ENCODE measurements at regions not wholly inside any gene's neighbourhood (a gene's known extent, or its start where the extent isn't known, plus 50 kb on each side); places are given as distances from the start of the nearest gene placed in this dataset.
"Not testable (repeated sequence)": the region's sequence is repeated elsewhere in the genome, so short reads cannot be mapped to it uniquely, and the experiment has no call there.

DNA sequence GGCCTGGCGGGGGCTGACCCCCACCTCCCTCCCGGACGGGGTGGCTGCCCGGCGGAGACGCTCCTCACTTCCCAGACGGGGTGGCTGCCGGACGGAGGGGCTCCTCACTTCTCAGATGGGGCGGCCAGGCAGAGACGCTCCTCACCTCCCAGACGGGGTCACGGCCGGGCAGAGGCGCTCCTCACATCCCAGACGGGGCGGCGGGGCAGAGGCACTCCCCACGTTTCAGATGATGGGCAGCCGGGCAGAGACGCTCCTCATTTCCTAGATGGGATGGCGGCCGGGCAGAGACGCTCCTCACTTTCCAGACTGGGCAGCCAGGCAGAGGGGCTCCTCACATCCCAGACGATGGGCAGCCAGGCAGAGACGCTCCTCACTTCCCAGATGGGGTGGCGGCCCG is 149.3 kb upstream of the CCZ1B start:
- Mint-ChIP-seq H3K9me3 (ENCODE audit: unreplicated experiment) (peaks cover 13% of the 10 kb centered on the region), H3K36me3 (ENCODE audit: low read depth, unreplicated experiment) (peaks cover 15% of the 10 kb centered on the region)
- H3K27ac Mint-ChIP-seq (ENCODE audit: unreplicated experiment); H3K4me1 Mint-ChIP-seq (ENCODE audit: unreplicated experiment); H3K4me3 Mint-ChIP-seq (ENCODE audit: unreplicated experiment); H3K27me3 Mint-ChIP-seq (ENCODE audit: unreplicated experiment); DNase-seq (ENCODE audit: low spot score): not testable (repeated sequence)

DNA sequence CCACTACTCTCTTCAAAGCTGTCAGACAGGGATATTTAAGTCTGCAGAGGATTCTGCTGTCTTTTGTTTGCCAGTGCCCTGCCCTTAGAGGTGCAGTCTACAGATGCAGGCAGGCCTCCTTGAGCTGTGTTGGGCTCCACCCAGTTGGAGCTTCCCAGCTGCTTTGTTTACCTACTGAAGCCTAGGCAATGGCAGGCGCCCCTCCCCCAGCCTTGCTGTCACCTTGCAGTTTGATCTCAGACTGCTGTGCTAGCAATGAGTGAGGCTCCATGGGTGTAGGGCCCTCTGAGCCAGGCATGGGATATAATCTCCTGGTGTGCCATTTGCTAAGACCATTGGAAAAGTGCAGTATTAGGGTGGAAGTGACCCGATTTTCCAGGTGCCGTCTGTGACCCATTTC is 151.3 kb upstream of the CCZ1B start:
- DNase-seq (ENCODE audit: low spot score); H3K4me3 Mint-ChIP-seq (ENCODE audit: unreplicated experiment); H3K4me1 Mint-ChIP-seq (ENCODE audit: unreplicated experiment); H3K27me3 Mint-ChIP-seq (ENCODE audit: unreplicated experiment); H3K27ac Mint-ChIP-seq (ENCODE audit: unreplicated experiment): not testable (repeated sequence)
- Mint-ChIP-seq H3K36me3 (ENCODE audit: low read depth, unreplicated experiment) (peaks cover 15% of the 10 kb centered on the region), H3K9me3 (ENCODE audit: unreplicated experiment) (peaks cover 13% of the 10 kb centered on the region)

DNA sequence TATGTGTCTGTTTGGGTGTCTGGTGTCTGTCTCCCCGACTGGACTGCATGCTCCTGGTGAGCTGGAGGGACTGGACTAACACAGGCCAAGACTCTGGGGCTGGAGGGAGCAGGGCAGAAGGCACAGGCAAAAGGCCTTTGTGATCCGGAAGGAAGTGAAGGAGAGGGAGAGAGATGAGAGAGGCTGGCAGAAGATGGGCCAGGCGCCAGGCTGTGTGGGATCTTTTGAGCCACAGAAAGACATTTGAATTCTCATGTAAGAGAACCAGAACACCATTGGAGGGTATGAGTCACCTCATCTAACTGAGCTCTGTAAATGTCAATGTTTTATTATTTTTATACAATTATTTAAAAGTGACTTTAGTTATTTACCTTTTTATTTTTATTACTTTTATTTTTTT is 152.3 kb upstream of the CCZ1B start:
- not testable (repeated sequence) for H3K4me1 Mint-ChIP-seq (ENCODE audit: unreplicated experiment); H3K27me3 Mint-ChIP-seq (ENCODE audit: unreplicated experiment); H3K4me3 Mint-ChIP-seq (ENCODE audit: unreplicated experiment); DNase-seq (ENCODE audit: low spot score); H3K27ac Mint-ChIP-seq (ENCODE audit: unreplicated experiment)
- Mint-ChIP-seq H3K9me3 (ENCODE audit: unreplicated experiment) (peaks cover 13% of the 10 kb centered on the region), H3K36me3 (ENCODE audit: low read depth, unreplicated experiment) (peaks cover 15% of the 10 kb centered on the region)

DNA sequence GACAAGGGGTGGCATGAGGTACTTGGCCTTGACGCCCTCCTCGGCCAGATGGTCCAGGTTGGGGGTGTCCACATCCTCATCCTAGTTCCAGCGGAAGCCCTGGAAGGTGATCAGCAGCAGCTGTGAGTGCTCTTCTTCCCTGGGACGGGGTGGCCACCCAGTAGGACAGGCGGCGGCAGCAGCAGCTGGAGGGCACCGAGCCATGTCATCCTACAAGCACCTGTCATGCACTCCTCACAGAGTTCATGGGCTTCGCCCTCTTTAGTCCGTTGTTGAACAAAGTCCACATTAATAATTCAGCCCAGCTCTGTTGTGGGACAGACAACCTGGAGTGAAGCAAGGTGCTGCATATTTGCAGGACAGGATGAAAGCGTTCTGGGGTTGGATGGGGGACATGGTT is 153.4 kb upstream of the CCZ1B start:
- Mint-ChIP-seq H3K9me3 (ENCODE audit: unreplicated experiment) (peaks cover 13% of the 10 kb centered on the region), H3K36me3 (ENCODE audit: low read depth, unreplicated experiment) (peaks cover 15% of the 10 kb centered on the region)
- not testable (repeated sequence) for H3K4me1 Mint-ChIP-seq (ENCODE audit: unreplicated experiment); DNase-seq (ENCODE audit: low spot score); H3K27me3 Mint-ChIP-seq (ENCODE audit: unreplicated experiment); H3K4me3 Mint-ChIP-seq (ENCODE audit: unreplicated experiment); H3K27ac Mint-ChIP-seq (ENCODE audit: unreplicated experiment)

DNA sequence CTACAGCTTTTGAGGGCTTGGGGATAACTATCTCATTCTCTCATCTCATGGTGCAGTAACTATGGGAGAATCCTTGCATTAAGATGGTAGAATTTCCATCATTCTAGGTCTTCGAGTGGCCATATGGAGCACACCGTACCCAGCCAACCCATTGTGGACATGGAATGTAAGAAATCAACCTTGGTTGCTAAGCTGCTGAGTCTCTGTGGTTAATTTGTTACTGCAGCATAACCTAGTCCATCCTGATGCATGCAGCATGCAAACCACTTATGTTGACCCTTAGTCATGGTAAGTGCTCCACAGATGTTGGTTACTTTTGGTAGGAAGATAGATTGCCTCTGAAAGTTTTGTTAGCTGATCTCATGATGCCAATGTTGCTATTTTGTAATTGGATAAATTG is 156.3 kb upstream of the CCZ1B start:
- H3K27ac Mint-ChIP-seq (ENCODE audit: unreplicated experiment); H3K4me3 Mint-ChIP-seq (ENCODE audit: unreplicated experiment); H3K27me3 Mint-ChIP-seq (ENCODE audit: unreplicated experiment); DNase-seq (ENCODE audit: low spot score); H3K36me3 Mint-ChIP-seq (ENCODE audit: low read depth, unreplicated experiment); H3K4me1 Mint-ChIP-seq (ENCODE audit: unreplicated experiment); H3K9me3 Mint-ChIP-seq (ENCODE audit: unreplicated experiment): not testable (repeated sequence)

DNA sequence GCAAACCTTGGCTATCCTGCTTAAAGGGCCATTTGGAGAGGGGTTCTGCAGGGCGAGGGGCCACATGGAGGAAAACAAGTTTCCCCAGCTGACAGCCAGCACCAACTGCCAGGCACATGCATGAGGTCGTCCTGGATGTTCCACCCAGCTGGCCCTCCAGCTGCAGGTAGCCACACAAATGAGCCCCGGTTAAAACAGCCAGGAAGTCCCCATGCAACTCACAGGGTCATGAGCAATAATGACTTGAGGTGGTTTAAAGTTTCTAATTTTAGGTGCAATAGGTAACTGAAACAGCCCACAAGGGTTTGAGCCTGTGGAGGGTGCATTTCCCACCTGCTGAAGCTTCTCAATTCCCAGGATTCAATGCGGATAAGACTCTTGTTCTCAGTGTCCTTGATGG is 160.8 kb upstream of the CCZ1B start:
- not testable (repeated sequence) for DNase-seq (ENCODE audit: low spot score); H3K36me3 Mint-ChIP-seq (ENCODE audit: low read depth, unreplicated experiment); H3K27me3 Mint-ChIP-seq (ENCODE audit: unreplicated experiment); H3K4me3 Mint-ChIP-seq (ENCODE audit: unreplicated experiment); H3K9me3 Mint-ChIP-seq (ENCODE audit: unreplicated experiment); H3K27ac Mint-ChIP-seq (ENCODE audit: unreplicated experiment); H3K4me1 Mint-ChIP-seq (ENCODE audit: unreplicated experiment)

DNA sequence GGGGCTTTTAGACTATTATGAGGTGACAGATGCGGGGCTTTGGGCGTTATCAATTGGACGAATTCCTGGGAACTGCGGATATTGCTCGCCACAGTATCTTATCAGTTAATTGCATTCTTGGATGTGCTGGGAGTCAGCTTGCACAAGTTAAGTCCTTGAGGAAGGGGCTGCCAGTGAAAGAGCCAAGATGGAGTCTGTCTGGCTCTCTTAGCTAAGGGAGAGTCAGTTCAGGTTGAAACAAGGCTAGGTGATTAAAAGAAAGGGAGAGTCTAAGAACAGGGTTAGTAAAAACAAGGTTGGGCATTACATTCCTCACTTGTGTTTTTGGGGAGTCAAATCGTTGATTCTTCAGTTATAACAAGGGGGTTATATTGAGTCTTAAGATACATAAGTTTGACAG is 162.5 kb upstream of the CCZ1B start:
- H3K27ac Mint-ChIP-seq (ENCODE audit: unreplicated experiment); H3K4me1 Mint-ChIP-seq (ENCODE audit: unreplicated experiment); H3K9me3 Mint-ChIP-seq (ENCODE audit: unreplicated experiment); H3K4me3 Mint-ChIP-seq (ENCODE audit: unreplicated experiment); DNase-seq (ENCODE audit: low spot score); H3K27me3 Mint-ChIP-seq (ENCODE audit: unreplicated experiment); H3K36me3 Mint-ChIP-seq (ENCODE audit: low read depth, unreplicated experiment): not testable (repeated sequence)

DNA sequence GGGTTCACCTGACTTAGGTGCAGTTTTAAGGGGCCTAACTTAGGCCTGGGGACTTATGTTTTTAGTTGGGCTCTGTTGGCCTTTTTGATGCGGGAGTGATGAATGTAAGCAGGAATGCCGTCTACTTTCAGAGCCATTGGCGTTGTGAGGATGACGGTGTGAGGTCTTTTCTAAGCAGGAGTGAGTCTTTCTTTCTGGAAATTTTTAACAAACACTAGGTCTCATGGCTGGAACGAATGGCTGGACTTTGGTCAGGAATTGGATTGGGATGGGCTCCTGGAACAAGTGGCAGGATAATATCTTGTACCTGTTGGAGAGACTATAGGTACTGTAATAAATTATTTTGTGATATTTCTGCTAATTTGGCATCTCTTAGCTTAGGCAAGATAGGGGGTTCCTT is 163.9 kb upstream of the CCZ1B start:
- not testable (repeated sequence) for H3K4me3 Mint-ChIP-seq (ENCODE audit: unreplicated experiment); H3K4me1 Mint-ChIP-seq (ENCODE audit: unreplicated experiment); H3K27me3 Mint-ChIP-seq (ENCODE audit: unreplicated experiment); H3K36me3 Mint-ChIP-seq (ENCODE audit: low read depth, unreplicated experiment); H3K9me3 Mint-ChIP-seq (ENCODE audit: unreplicated experiment); DNase-seq (ENCODE audit: low spot score); H3K27ac Mint-ChIP-seq (ENCODE audit: unreplicated experiment)

DNA sequence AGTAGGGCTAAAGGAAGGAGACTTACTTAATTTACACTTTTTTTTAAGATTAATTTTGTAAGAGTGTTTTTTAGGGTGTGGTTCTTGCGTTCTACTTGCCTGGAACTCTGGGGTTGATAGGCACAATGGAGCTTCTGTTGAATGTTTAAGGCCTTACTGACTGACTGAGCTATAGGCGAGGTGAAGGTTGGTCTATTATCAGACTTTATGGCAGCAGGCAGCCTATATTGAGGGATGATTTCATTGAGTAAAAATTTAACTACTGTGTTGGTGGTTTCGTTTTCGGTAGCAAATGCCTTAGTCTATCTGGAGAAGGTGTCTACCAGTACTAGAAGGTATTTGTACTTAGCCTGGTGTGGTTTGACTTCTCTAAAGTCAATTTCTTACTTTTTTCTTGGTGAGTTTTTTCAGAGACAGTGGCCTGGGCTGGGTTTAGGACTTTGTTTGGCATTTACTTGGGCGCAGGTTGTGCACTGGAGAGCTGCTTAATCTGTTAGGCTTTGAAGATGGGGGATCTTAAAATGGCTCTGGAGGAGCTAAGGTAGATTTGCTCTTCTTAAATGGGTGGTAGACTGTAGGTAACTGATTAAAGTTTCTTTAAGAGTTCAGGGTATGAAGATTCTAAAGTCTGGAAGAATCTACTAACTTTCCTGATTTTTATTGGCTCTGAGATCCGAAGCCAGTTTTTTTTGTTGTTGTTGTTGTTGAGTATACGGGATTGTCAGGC is 164.5 kb upstream of the CCZ1B start:
- not testable (repeated sequence) for H3K4me1 Mint-ChIP-seq (ENCODE audit: unreplicated experiment); DNase-seq (ENCODE audit: low spot score); H3K27me3 Mint-ChIP-seq (ENCODE audit: unreplicated experiment); H3K9me3 Mint-ChIP-seq (ENCODE audit: unreplicated experiment); H3K36me3 Mint-ChIP-seq (ENCODE audit: low read depth, unreplicated experiment); H3K4me3 Mint-ChIP-seq (ENCODE audit: unreplicated experiment)
- H3K27ac Mint-ChIP-seq (ENCODE audit: unreplicated experiment) = peak overlapping the region; percentile 82

DNA sequence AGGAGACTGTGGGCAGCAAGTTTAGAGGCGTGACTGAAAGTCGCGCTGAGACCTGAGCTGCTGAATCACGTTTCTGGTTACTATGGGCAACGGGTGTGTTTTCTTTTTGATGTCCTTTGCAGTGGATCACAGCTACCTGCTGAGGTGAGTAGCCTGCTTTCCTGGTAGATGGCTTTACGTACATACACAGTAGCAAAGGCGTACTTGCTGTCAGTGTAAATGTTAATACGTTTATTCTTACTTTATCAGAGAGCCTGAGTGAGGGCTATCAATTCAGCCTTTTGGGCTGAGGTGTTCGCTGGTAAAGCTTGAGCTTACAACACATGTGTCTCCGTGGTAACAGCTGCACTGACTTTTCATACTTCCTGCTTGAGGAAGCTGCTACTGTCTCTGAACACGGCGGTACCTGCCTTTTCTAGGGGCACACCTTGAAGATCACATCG is 165.1 kb upstream of the CCZ1B start:
- H3K4me3 Mint-ChIP-seq (ENCODE audit: unreplicated experiment); H3K36me3 Mint-ChIP-seq (ENCODE audit: low read depth, unreplicated experiment); H3K9me3 Mint-ChIP-seq (ENCODE audit: unreplicated experiment); H3K4me1 Mint-ChIP-seq (ENCODE audit: unreplicated experiment); H3K27me3 Mint-ChIP-seq (ENCODE audit: unreplicated experiment); DNase-seq (ENCODE audit: low spot score): not testable (repeated sequence)
- peak overlapping the region; percentile 82 for H3K27ac Mint-ChIP-seq (ENCODE audit: unreplicated experiment)

DNA sequence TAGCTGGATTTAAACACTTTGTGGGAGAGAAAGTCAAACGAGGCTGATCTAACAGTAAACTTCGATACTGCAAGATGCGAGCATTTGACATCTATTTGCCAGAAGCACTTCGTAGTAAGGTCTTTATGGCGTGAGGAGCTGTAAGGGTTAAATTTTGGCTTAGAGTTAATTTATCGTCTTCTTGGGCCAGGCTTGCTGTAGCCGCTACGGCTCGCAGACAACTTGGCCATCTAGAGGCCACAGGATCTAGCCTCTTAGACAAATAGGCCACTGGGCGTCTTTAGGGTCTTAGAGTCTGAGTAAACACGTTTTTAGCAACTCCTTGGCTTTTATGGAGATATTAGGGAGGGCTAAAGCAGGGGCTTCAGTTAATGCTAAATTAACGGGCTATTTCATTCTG is 165.6 kb upstream of the CCZ1B start:
- not testable (repeated sequence) for H3K4me1 Mint-ChIP-seq (ENCODE audit: unreplicated experiment); H3K4me3 Mint-ChIP-seq (ENCODE audit: unreplicated experiment); DNase-seq (ENCODE audit: low spot score); H3K27me3 Mint-ChIP-seq (ENCODE audit: unreplicated experiment); H3K36me3 Mint-ChIP-seq (ENCODE audit: low read depth, unreplicated experiment); H3K9me3 Mint-ChIP-seq (ENCODE audit: unreplicated experiment)
- peak overlapping the region; percentile 82 for H3K27ac Mint-ChIP-seq (ENCODE audit: unreplicated experiment)

DNA sequence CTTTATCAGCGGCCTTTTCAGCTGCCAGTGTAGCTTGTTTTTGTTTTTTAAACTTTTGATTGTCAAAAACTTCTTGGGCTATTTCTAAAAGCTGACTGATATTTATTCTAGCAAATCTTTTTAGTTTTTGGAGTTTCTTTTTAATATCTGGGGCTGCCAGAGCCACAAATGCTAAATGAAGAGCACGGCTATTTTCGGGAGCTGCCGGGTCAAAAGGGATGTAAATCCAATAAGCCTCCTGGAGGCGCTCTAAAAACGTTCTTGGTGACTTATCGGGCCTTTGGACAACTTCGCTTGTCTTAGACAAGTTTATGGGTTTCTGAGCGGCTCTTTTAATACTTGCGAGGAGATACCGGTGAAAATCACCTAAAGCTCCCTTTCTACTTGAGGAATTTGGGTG is 166.1 kb upstream of the CCZ1B start:
- not testable (repeated sequence) for DNase-seq (ENCODE audit: low spot score); H3K4me1 Mint-ChIP-seq (ENCODE audit: unreplicated experiment); H3K9me3 Mint-ChIP-seq (ENCODE audit: unreplicated experiment); H3K4me3 Mint-ChIP-seq (ENCODE audit: unreplicated experiment); H3K36me3 Mint-ChIP-seq (ENCODE audit: low read depth, unreplicated experiment); H3K27me3 Mint-ChIP-seq (ENCODE audit: unreplicated experiment)
- peak overlapping the region; percentile 82 for H3K27ac Mint-ChIP-seq (ENCODE audit: unreplicated experiment)

DNA sequence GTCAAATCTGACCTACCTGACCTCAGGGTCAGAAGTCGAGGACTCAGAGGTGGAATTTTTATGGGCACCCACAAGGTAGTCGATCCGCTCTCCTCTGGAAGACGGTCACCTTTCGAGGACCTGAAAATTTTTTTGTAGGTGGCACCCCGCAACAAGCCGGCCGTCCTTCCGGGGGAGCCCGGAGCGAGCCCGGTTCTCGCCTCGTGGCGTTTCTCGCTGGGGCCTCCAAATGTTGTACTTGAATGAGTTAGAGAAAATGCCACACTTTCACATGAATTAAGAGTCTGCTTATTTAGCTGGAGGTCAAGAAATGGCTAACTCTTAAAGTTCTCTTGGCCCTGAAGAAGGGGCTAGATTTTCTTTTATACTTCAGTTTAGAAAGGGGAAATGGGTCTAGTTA is 169.0 kb upstream of the CCZ1B start:
- not testable (repeated sequence) for H3K4me3 Mint-ChIP-seq (ENCODE audit: unreplicated experiment); H3K36me3 Mint-ChIP-seq (ENCODE audit: low read depth, unreplicated experiment); H3K4me1 Mint-ChIP-seq (ENCODE audit: unreplicated experiment); H3K27ac Mint-ChIP-seq (ENCODE audit: unreplicated experiment); H3K9me3 Mint-ChIP-seq (ENCODE audit: unreplicated experiment); H3K27me3 Mint-ChIP-seq (ENCODE audit: unreplicated experiment); DNase-seq (ENCODE audit: low spot score)
